ENCODE measurements at regions not wholly inside any gene's neighbourhood (a gene's known extent, or its start where the extent isn't known, plus 50 kb on each side); places are given as distances from the start of the nearest gene placed in this dataset.

GRCh38 chr1:234978397-234979295 lies 150.0 kb downstream of the TOMM20 start:
- DNase-seq (ENCODE audit: low read depth): no peak
- H3K4me3 ChIP-seq (ENCODE audit: low read depth, low read length): no peak overlapping the region
- peak; percentile 14 for TF ChIP-seq CTCF (conservative IDR thresholded peaks at IDR 0.05; ENCODE audit: low read depth, low read length)

DNA sequence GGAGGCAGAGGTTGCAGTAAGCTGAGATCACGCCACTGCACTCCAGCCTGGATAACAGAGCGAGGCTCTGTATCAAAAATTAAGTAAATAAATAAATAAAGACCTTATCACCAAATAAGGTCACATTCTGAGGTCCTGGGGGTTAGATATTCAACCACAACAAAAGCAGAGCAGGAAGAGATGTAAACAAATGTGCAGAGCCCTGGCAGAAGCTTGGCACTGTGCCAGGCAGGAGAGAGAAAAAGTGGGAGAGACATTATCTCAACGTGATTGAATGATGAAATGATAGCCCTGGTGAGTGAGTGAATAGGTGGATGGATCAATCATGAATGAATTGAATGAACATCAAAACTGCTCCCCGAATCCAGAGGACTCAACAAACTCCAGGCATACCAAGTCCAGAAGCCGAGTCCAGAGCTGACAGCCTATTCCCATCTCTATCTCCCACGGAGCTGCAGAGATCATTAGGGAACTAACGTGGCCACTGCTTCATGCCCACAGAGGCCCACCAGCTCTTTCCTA lies 150.7 kb downstream of the TOMM20 start:
- no peak overlapping the region for H3K4me3 ChIP-seq (ENCODE audit: low read depth, low read length)
- no peak for TF ChIP-seq CTCF (conservative IDR thresholded peaks at IDR 0.05; ENCODE audit: low read depth, low read length)
- DNase-seq (ENCODE audit: low read depth): no peak

- DNase-seq (ENCODE audit: low read depth): no peak
- no peak for TF ChIP-seq CTCF (conservative IDR thresholded peaks at IDR 0.05; ENCODE audit: low read depth, low read length)
- H3K4me3 ChIP-seq (ENCODE audit: low read depth, low read length): no peak overlapping the region
Measured at GRCh38 chr1:234976861-234977680, 151.6 kb downstream of the TOMM20 start.

GRCh38 chr1:234975941-234976860 lies 152.4 kb downstream of the TOMM20 start:
- no peak for DNase-seq (ENCODE audit: low read depth)
- no peak for TF ChIP-seq CTCF (conservative IDR thresholded peaks at IDR 0.05; ENCODE audit: low read depth, low read length)
- H3K4me3 ChIP-seq (ENCODE audit: low read depth, low read length): no peak overlapping the region

GRCh38 chr1:234975122-234975940 lies 153.3 kb downstream of the TOMM20 start:
- H3K4me3 ChIP-seq (ENCODE audit: low read depth, low read length): no peak overlapping the region
- DNase-seq (ENCODE audit: low read depth): peak; percentile 99
- TF ChIP-seq CTCF (conservative IDR thresholded peaks at IDR 0.05; ENCODE audit: low read depth, low read length): no peak

Data from epithelial cell of proximal tubule (primary cell).